ENCODE measurements at regions not wholly inside any gene's neighbourhood (a gene's known extent, or its start where the extent isn't known, plus 50 kb on each side); places are given as distances from the start of the nearest gene placed in this dataset.

- no peak for DNase-seq (ENCODE audit: low read depth)
- no peak for TF ChIP-seq CTCF (IDR thresholded peaks at IDR 0.05; ENCODE audit: control insufficient read depth, insufficient read depth, low read depth, low read length, missing control alignments)
- no peak overlapping the region for H3K4me3 ChIP-seq (ENCODE audit: control insufficient read depth, low read depth, low read length)
Observed at GRCh38 chr20:60648556-60648955, 603.5 kb upstream of the CDH4 start.

- DNase-seq (ENCODE audit: low read depth): no peak
- TF ChIP-seq CTCF (IDR thresholded peaks at IDR 0.05; ENCODE audit: control insufficient read depth, insufficient read depth, low read depth, low read length, missing control alignments): no peak
- H3K4me3 ChIP-seq (ENCODE audit: control insufficient read depth, low read depth, low read length): no peak overlapping the region
Observed at GRCh38 chr20:60649541-60649940, 602.5 kb upstream of the CDH4 start.

GRCh38 chr20:60650087-60650486, 602.0 kb upstream of the CDH4 start:
- H3K4me3 ChIP-seq (ENCODE audit: control insufficient read depth, low read depth, low read length): no peak overlapping the region
- DNase-seq (ENCODE audit: low read depth): no peak
- TF ChIP-seq CTCF (IDR thresholded peaks at IDR 0.05; ENCODE audit: control insufficient read depth, insufficient read depth, low read depth, low read length, missing control alignments): no peak

DNA sequence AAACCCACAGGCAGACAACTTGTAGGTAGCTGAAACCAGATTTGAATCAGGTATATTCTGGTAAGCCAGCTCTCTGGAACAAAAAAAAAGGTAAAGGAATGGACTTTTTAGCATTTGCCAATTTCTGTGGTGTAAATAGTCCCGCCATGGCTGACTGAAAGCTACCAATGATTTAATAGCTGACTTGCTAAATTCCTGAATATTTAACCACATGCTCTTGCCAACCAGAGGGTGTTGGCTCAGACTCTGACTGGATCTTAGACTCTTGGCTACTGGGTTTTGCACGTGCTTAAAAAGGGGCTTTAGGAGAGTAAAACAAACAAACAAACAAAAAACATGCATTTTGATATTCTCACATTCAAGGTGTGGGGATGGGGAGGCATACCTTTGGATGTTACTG, 600.0 kb upstream of the CDH4 start:
- no peak for DNase-seq (ENCODE audit: low read depth)
- TF ChIP-seq CTCF (IDR thresholded peaks at IDR 0.05; ENCODE audit: control insufficient read depth, insufficient read depth, low read depth, low read length, missing control alignments): no peak
- no peak overlapping the region for H3K4me3 ChIP-seq (ENCODE audit: control insufficient read depth, low read depth, low read length)

DNA sequence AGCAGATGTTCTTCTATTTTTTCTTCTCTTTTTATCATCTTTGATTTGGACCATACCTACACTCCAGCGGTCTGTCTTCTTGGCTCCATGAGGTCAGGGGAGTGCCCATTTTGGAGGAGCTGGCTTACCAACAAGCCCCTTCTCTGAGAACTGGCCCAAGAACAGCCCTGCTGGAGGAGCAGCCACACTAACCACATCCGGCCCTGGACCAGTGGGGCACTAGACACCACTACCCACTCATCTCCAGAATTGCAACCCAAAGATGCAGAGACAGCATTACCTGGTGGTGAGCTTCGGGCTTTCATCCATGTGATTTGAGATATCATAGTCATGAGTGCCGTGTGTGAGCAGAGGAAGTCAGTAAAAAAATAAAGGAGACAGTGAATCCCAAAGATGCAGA, 599.4 kb upstream of the CDH4 start:
- no peak for DNase-seq (ENCODE audit: low read depth)
- H3K4me3 ChIP-seq (ENCODE audit: control insufficient read depth, low read depth, low read length): no peak overlapping the region
- TF ChIP-seq CTCF (IDR thresholded peaks at IDR 0.05; ENCODE audit: control insufficient read depth, insufficient read depth, low read depth, low read length, missing control alignments): no peak

DNA sequence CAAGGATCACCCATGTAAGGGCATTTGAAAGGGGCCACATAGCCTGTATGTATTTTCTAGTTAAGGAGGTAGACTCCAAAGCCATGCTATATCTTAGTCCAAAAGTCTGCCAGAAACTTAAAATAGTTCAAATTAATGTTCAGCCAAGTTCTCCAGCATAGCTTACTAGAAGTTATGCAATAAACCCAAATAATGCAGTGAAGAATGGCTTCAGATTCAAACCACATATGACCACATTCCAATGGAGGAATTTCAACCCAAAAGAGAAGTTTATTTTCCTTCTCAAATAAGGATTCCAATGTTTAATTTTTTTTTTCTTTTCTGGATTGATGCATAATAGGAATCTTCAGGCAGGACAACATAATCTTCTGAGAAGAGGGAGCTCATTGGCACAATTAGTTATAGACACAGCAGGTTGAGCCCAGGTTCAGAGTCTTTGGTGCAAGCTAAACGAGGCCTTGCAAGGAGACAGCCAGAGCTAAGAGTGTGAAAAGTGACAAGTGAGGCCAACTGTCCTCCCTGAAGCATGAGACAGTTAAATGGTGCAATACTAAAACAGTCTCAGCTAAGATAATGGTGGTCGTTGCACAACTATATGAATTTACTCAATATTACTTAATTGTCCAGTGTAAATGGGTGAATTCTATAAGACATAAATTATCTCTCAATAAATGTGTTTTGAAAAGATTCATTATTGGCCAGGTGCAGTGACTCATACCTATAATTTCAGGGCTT, 598.8 kb upstream of the CDH4 start:
- TF ChIP-seq CTCF (IDR thresholded peaks at IDR 0.05; ENCODE audit: control insufficient read depth, insufficient read depth, low read depth, low read length, missing control alignments): no peak
- DNase-seq (ENCODE audit: low read depth): no peak
- H3K4me3 ChIP-seq (ENCODE audit: control insufficient read depth, low read depth, low read length): no peak overlapping the region
